OCI-LY7 (cell line): ENCODE measurements at regions not wholly inside any gene's neighbourhood (a gene's known extent, or its start where the extent isn't known, plus 50 kb on each side); places are given as distances from the start of the nearest gene placed in this dataset.

Experiments
- BruUV-seq: library from RNA; stranded (reverse); fragments of 400-500 nt; replicated peaks from 2 replicates; lab custom pipeline; 2021; lab: Mats Ljungman, UMichigan
- CTCF ChIA-PET: fragments of 300-600 bp; sonication (Branson Sonifier 250); formaldehyde crosslinking; loops from one replicate; lab custom pipeline; 2022; ENCODE audit warnings: antibody characterized with exemption; ENCODE audit not compliant: unreplicated experiment; lab: Charles Lee
- POLR2A ChIA-PET: fragments of 300-600 bp; sonication (Branson Sonifier 250); formaldehyde crosslinking; loops from one replicate; lab custom pipeline; 2022; ENCODE audit warnings: antibody characterized with exemption; lab: Charles Lee
- DNase-seq: peaks from one replicate; pipeline ENCODE4 v3.0.0-alpha.2; 2015; ENCODE audit warnings: low spot score
- H2AFZ ChIP-seq: fragments of 200-600 bp; sonication (generic), shearing (Covaris generic); 2 replicates; pipeline ENCODE4 v1.6.1; 2014; ENCODE audit warnings: mild to moderate bottlenecking, antibody characterized with exemption, low read length, moderate library complexity
- H3K27ac ChIP-seq: fragments of 200-600 bp; sonication (generic); 2 replicates; pipeline ENCODE4 v1.5.1; 2014; ENCODE audit warnings: mixed run types, low read depth, mild to moderate bottlenecking, moderate library complexity, low read length, inconsistent platforms; ENCODE audit not compliant: poor library complexity, severe bottlenecking
- H3K36me3 ChIP-seq: fragments of 200-600 bp; sonication (generic); 2 replicates; pipeline ENCODE4 v1.6.1; 2014; ENCODE audit warnings: mild to moderate bottlenecking, antibody characterized with exemption, low read length, moderate library complexity, mixed read lengths; ENCODE audit not compliant: insufficient read depth
- H3K4me1 ChIP-seq: fragments of 200-600 bp; sonication (generic); 2 replicates; pipeline ENCODE4 v1.5.1; 2014; ENCODE audit warnings: mild to moderate bottlenecking, low read length; ENCODE audit not compliant: insufficient read depth, poor library complexity, severe bottlenecking
- H3K4me2 ChIP-seq: fragments of 200-600 bp; sonication (generic); 2 replicates; pipeline ENCODE4 v1.6.1; 2014; ENCODE audit warnings: mild to moderate bottlenecking, low read length
- H3K4me3 ChIP-seq: fragments of 200-600 bp; sonication (generic); 2 replicates; pipeline ENCODE4 v1.5.1; 2014; ENCODE audit warnings: mild to moderate bottlenecking, low read depth, low read length; ENCODE audit not compliant: poor library complexity, severe bottlenecking
- H3K79me2 ChIP-seq: fragments of 200-600 bp; sonication (generic); 2 replicates; pipeline ENCODE4 v1.6.1; 2016; ENCODE audit warnings: low read depth, mild to moderate bottlenecking, low read length, moderate library complexity, mixed read lengths; ENCODE audit not compliant: insufficient read depth
- H3K9me2 ChIP-seq: fragments of 200-600 bp; sonication (generic); 2 replicates; pipeline ENCODE4 v1.6.1; 2016; ENCODE audit warnings: mild to moderate bottlenecking, low read length, mixed read lengths; ENCODE audit not compliant: insufficient read depth
- H3K9me3 ChIP-seq: fragments of 200-600 bp; sonication (generic); 2 replicates; pipeline ENCODE4 v1.6.1; 2014; ENCODE audit warnings: mild to moderate bottlenecking, mixed run types, low read length, mixed read lengths
- H4K20me1 ChIP-seq: fragments of 200-600 bp; sonication (generic); 2 replicates; pipeline ENCODE4 v1.6.1; 2014; ENCODE audit warnings: mild to moderate bottlenecking, antibody characterized with exemption, low read length, moderate library complexity, mixed read lengths; ENCODE audit not compliant: insufficient read depth
- EZH2phosphoT487 ChIP-seq: fragments of 200-600 bp; sonication (generic); IDR thresholded peaks from 2 replicates; pipeline ENCODE4 v1.6.1; 2018; ENCODE audit warnings: low read depth, borderline replicate concordance, mild to moderate bottlenecking, mixed run types, antibody characterized with exemption, low read length, moderate library complexity, mixed read lengths
- intact Hi-C: fragments of 100-400 bp; cut with micrococcal nuclease; formaldehyde crosslinking; loops from one replicate; pipeline ENCODE4 v1.10.0; 2022; ENCODE audit not compliant: unreplicated experiment
- TF ChIP-seq, protein P1 (sequence below): fragments of 200-600 bp; sonication (generic); conservative IDR thresholded peaks from 2 replicates; pipeline ENCODE4 v1.5.1; 2014; ENCODE audit warnings: mild to moderate bottlenecking, antibody characterized with exemption, low read length, moderate library complexity, mixed read lengths

DNA sequence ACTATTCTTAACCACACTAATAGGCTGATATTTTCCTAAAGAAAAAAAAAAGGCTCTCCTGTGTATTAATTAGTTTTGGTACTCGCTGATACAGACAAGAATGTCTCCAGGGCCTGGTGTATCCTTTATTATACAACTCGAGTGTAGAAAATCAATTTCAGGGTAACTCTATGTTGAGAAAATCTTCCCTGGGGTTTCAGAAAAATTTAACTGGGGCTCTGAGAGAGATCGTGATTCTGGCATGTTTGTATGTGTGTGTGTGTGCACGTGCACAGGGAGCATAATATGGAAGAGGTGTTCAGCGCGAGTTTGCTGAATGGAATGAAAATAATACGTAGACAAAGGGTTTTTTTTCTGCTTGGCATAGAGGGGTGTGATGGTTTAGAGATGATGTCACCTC is 496.8 kb downstream of the GPAM start:
- intact Hi-C loops: no loop called here
- H4K20me1 ChIP-seq: no peaks in the 10 kb centered on the region
- no peak for TF ChIP-seq EZH2phosphoT487
- TF ChIP-seq, protein P1, sequence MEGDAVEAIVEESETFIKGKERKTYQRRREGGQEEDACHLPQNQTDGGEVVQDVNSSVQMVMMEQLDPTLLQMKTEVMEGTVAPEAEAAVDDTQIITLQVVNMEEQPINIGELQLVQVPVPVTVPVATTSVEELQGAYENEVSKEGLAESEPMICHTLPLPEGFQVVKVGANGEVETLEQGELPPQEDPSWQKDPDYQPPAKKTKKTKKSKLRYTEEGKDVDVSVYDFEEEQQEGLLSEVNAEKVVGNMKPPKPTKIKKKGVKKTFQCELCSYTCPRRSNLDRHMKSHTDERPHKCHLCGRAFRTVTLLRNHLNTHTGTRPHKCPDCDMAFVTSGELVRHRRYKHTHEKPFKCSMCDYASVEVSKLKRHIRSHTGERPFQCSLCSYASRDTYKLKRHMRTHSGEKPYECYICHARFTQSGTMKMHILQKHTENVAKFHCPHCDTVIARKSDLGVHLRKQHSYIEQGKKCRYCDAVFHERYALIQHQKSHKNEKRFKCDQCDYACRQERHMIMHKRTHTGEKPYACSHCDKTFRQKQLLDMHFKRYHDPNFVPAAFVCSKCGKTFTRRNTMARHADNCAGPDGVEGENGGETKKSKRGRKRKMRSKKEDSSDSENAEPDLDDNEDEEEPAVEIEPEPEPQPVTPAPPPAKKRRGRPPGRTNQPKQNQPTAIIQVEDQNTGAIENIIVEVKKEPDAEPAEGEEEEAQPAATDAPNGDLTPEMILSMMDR: no peak
- H2AFZ ChIP-seq: no peak overlapping the region
- H3K27ac ChIP-seq: no peak overlapping the region
- H3K4me1 ChIP-seq: no peaks in the 10 kb centered on the region
- CTCF ChIA-PET: no interaction called here
- H3K4me3 ChIP-seq: no peak overlapping the region
- BruUV-seq: no TSS peak
- no peaks in the 10 kb centered on the region for H3K36me3 ChIP-seq
- H3K4me2 ChIP-seq: no peak overlapping the region
- DNase-seq: no peak
- POLR2A ChIA-PET: no interaction called here
- H3K9me3 ChIP-seq: no peaks in the 10 kb centered on the region
- no peaks in the 10 kb centered on the region for H3K79me2 ChIP-seq
- H3K9me2 ChIP-seq: no peaks in the 10 kb centered on the region

GRCh38 chr10:111698711-111699110 is 484.9 kb downstream of the GPAM start:
- TF ChIP-seq, protein P1: no peak
- TF ChIP-seq EZH2phosphoT487: no peak
- Histone ChIP-seq H3K4me1 (no peaks in the 10 kb centered on the region), H3K9me3 (no peaks in the 10 kb centered on the region), H3K9me2 (no peaks in the 10 kb centered on the region), H3K27ac (no peak overlapping the region), H3K36me3 (no peaks in the 10 kb centered on the region), H3K79me2 (no peaks in the 10 kb centered on the region), H2AFZ (no peak overlapping the region), H3K4me3 (no peak overlapping the region), H3K4me2 (no peak overlapping the region), H4K20me1 (no peaks in the 10 kb centered on the region)
- intact Hi-C loops: no loop called here
- ChIA-PET POLR2A (no interaction called here), CTCF (interaction anchor here (0.6 kb wide), 1 partner anchor 461 kb away, joined by 3 read pairs; no protein-coding TSS in a partner anchor)
- no TSS peak for BruUV-seq
- no peak for DNase-seq

DNA sequence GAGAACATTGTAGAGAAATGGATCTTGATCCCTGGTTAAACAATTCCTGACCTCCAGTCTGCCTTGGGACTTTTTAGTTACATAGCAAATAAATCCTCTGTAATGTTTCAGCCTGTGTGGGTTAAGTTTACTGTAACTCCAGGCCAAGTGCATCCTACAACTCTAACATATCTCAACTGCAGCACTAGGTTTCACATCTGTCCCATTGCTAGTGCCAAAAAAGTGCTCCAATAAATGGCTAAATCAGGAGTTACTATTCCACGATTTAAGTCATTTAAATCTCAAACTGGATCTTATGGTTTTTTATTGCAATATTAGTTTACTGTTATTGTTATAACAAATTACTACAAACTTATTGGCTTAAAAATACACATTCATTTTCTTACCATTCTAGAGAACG is 479.6 kb downstream of the GPAM start:
- H4K20me1 ChIP-seq: no peaks in the 10 kb centered on the region
- intact Hi-C loops: no loop called here
- CTCF ChIA-PET: no interaction called here
- H3K36me3 ChIP-seq: no peaks in the 10 kb centered on the region
- H3K79me2 ChIP-seq: no peaks in the 10 kb centered on the region
- no peak overlapping the region for H3K4me2 ChIP-seq
- POLR2A ChIA-PET: no interaction called here
- H3K27ac ChIP-seq: no peak overlapping the region
- H3K4me3 ChIP-seq: no peak overlapping the region
- no peaks in the 10 kb centered on the region for H3K9me3 ChIP-seq
- BruUV-seq: no TSS peak
- TF ChIP-seq EZH2phosphoT487: no peak
- TF ChIP-seq, protein P1: no peak
- no peaks in the 10 kb centered on the region for H3K9me2 ChIP-seq
- H2AFZ ChIP-seq: no peak overlapping the region
- H3K4me1 ChIP-seq: no peaks in the 10 kb centered on the region
- no peak for DNase-seq
